Karpas-422 (cell line): ENCODE measurements at regions not wholly inside any gene's neighbourhood (a gene's known extent, or its start where the extent isn't known, plus 50 kb on each side); places are given as distances from the start of the nearest gene placed in this dataset.
"Not testable (repeated sequence)": the region's sequence is repeated elsewhere in the genome, so short reads cannot be mapped to it uniquely, and the experiment has no call there.

Experiments used
- DNase-seq: peaks from one replicate; pipeline ENCODE4 v3.0.0-alpha.2; 2015
- H2AFZ ChIP-seq: fragments of 200-600 bp; sonication (generic); 2 replicates; pipeline ENCODE4 v1.6.1; 2014; ENCODE audit warnings: antibody characterized with exemption, low read length, mixed read lengths
- H3K27ac ChIP-seq: fragments of 200-600 bp; sonication (generic); 2 replicates; pipeline ENCODE4 v1.5.1; 2014; ENCODE audit warnings: mild to moderate bottlenecking, low read length, moderate library complexity
- H3K27me3 ChIP-seq: fragments of 200-600 bp; sonication (generic); 2 replicates; pipeline ENCODE4 v1.6.1; 2014; ENCODE audit warnings: low read length, mixed read lengths
- H3K36me3 ChIP-seq: fragments of 200-600 bp; sonication (generic); 2 replicates; pipeline ENCODE4 v1.6.1; 2014; ENCODE audit warnings: low read length, mixed read lengths; ENCODE audit not compliant: insufficient read depth
- H3K4me1 ChIP-seq: fragments of 200-600 bp; sonication (generic); 2 replicates; pipeline ENCODE4 v1.6.1; 2014; ENCODE audit warnings: mild to moderate bottlenecking, low read length, mixed read lengths
- H3K4me2 ChIP-seq: fragments of 200-600 bp; sonication (generic); 2 replicates; pipeline ENCODE4 v1.6.1; 2014; ENCODE audit warnings: low read length, low read depth, mild to moderate bottlenecking; ENCODE audit not compliant: poor library complexity, severe bottlenecking
- H3K4me3 ChIP-seq: fragments of 200-600 bp; sonication (generic); 2 replicates; pipeline ENCODE4 v1.5.1; 2014; ENCODE audit warnings: mild to moderate bottlenecking, antibody characterized with exemption, low read length, mixed read lengths
- H3K79me2 ChIP-seq: fragments of 200-600 bp; sonication (generic); 2 replicates; pipeline ENCODE4 v1.6.1; 2014; ENCODE audit warnings: mild to moderate bottlenecking, low read length, mixed read lengths
- H3K9ac ChIP-seq: fragments of 200-600 bp; sonication (generic); 2 replicates; pipeline ENCODE4 v1.6.0; 2014; ENCODE audit warnings: low read length
- H3K9me2 ChIP-seq: fragments of 200-600 bp; sonication (generic), shearing (Covaris generic); replicated peaks from 2 replicates; pipeline ENCODE4 v1.6.0; 2014; ENCODE audit warnings: mild to moderate bottlenecking, low read length, moderate library complexity; ENCODE audit not compliant: insufficient read depth
- H3K9me3 ChIP-seq: fragments of 300-700, 200-600 bp; sonication (generic); 2 replicates; pipeline ENCODE4 v1.6.1; 2014; ENCODE audit warnings: low read length, mixed read lengths
- H4K20me1 ChIP-seq: fragments of 200-600 bp; sonication (generic); 2 replicates; pipeline ENCODE4 v1.6.1; 2014; ENCODE audit warnings: mild to moderate bottlenecking, antibody characterized with exemption, low read length, low read depth; ENCODE audit not compliant: insufficient read depth

GRCh38 chr7:130850956-130851355, 116.9 kb upstream of the KLF14 start:
- H3K9ac ChIP-seq = no peak overlapping the region
- H3K4me2 ChIP-seq = no peak overlapping the region
- 0 out of 2 replicates have a peak, but pooled peaks cover 4% of the 10 kb centered on the region for H4K20me1 ChIP-seq
- no peak for DNase-seq
- no peaks in the 10 kb centered on the region for H3K4me1 ChIP-seq
- H3K27ac ChIP-seq = no peak overlapping the region
- no peak overlapping the region for H2AFZ ChIP-seq
- H3K9me2 ChIP-seq = no peaks in the 10 kb centered on the region
- H3K9me3 ChIP-seq = no peaks in the 10 kb centered on the region
- peaks cover 3% of the 10 kb centered on the region; the same call in 1 of the 2 replicates for H3K36me3 ChIP-seq
- H3K4me3 ChIP-seq = no peak overlapping the region
- H3K79me2 ChIP-seq = no peaks in the 10 kb centered on the region
- H3K27me3 ChIP-seq = no peaks in the 10 kb centered on the region

- Histone ChIP-seq H3K36me3 (peaks cover 23% of the 10 kb centered on the region), H4K20me1 (0 out of 2 replicates have a peak, but pooled peaks cover 4% of the 10 kb centered on the region), H3K4me2 (no peak overlapping the region), H3K9me3 (peaks cover 15% of the 10 kb centered on the region), H3K9ac (no peak overlapping the region), H3K27me3 (no peaks in the 10 kb centered on the region), H3K9me2 (no peaks in the 10 kb centered on the region), H3K4me1 (no peaks in the 10 kb centered on the region), H3K79me2 (no peaks in the 10 kb centered on the region), H2AFZ (no peak overlapping the region), H3K4me3 (no peak overlapping the region), H3K27ac (no peak overlapping the region)
- DNase-seq = no peak
Measured at GRCh38 chr7:130852867-130853266, 118.9 kb upstream of the KLF14 start.

GRCh38 chr7:130853503-130854279, 119.7 kb upstream of the KLF14 start:
- Histone ChIP-seq H3K9me2 (no peaks in the 10 kb centered on the region), H3K4me2 (no peak overlapping the region), H3K4me1 (no peaks in the 10 kb centered on the region), H3K27me3 (no peaks in the 10 kb centered on the region), H3K36me3 (peaks cover 30% of the 10 kb centered on the region), H3K9me3 (peaks cover 22% of the 10 kb centered on the region), H3K9ac (no peak overlapping the region), H3K27ac (no peak overlapping the region), H4K20me1 (0 out of 2 replicates have a peak, but pooled peaks cover 4% of the 10 kb centered on the region), H2AFZ (no peak overlapping the region), H3K4me3 (no peak overlapping the region), H3K79me2 (no peaks in the 10 kb centered on the region)
- DNase-seq = no peak

DNA sequence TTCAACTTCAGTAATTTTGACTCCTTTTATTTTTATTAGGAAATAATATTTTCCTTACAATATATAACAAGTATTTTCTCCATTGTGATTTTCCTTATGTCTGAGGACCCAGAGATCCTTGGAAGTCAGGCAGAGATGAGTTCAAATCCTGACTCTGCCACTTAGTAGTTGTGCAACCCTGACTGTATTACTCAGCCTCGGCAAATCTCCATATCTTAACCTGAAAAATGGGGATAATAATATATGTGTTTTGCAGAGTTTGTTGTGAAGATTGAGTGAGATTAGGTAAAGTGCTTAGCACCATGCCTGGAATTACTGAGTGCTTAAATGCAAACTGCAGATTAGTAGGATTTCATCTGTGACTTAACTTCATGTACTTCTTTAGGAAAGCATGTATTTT, 120.5 kb upstream of the KLF14 start:
- no peak for DNase-seq
- peaks cover 38% of the 10 kb centered on the region for H3K36me3 ChIP-seq
- no peaks in the 10 kb centered on the region for H3K9me2 ChIP-seq
- no peaks in the 10 kb centered on the region for H3K4me1 ChIP-seq
- H2AFZ ChIP-seq = no peak overlapping the region
- H3K4me2 ChIP-seq = no peak overlapping the region
- peaks cover 25% of the 10 kb centered on the region for H3K9me3 ChIP-seq
- no peak overlapping the region for H3K27ac ChIP-seq
- H3K79me2 ChIP-seq = no peaks in the 10 kb centered on the region
- no peak overlapping the region for H3K9ac ChIP-seq
- H3K27me3 ChIP-seq = no peaks in the 10 kb centered on the region
- H3K4me3 ChIP-seq = no peak overlapping the region
- 0 out of 2 replicates have a peak, but pooled peaks cover 4% of the 10 kb centered on the region for H4K20me1 ChIP-seq

DNA sequence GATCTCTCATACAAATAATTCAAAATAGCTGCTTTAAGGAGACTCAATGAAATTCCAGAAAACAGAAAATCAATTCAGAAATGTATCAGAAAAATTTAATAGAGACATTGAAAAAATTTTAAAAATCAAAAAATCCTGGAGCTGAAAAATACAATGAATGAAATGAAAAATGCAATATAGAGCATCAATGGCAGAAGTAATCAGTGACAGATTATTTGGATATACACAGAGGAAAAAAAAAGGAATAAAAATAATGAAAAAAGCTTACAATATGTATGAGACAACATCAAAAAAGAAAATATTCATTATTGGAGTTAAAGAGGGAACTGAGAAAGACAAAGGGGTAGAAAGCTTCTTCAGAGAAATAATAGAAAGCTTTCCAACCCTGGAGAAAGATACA, 122.9 kb upstream of the KLF14 start:
- no peaks in the 10 kb centered on the region for H3K79me2 ChIP-seq
- peaks cover 33% of the 10 kb centered on the region for H3K9me3 ChIP-seq
- no peak for DNase-seq
- 0 out of 2 replicates have a peak, but pooled peaks cover 3% of the 10 kb centered on the region for H4K20me1 ChIP-seq
- H3K4me2 ChIP-seq = no peak overlapping the region
- H3K9ac ChIP-seq = no peak overlapping the region
- H3K9me2 ChIP-seq = no peaks in the 10 kb centered on the region
- H2AFZ ChIP-seq = no peak overlapping the region
- H3K4me1 ChIP-seq = no peaks in the 10 kb centered on the region
- no peak overlapping the region for H3K27ac ChIP-seq
- no peak overlapping the region for H3K4me3 ChIP-seq
- H3K36me3 ChIP-seq = peaks cover 52% of the 10 kb centered on the region
- no peaks in the 10 kb centered on the region for H3K27me3 ChIP-seq

GRCh38 chr7:130860832-130861231, 126.8 kb upstream of the KLF14 start:
- not testable (repeated sequence) for H3K4me1 ChIP-seq, H3K4me3 ChIP-seq, H3K27ac ChIP-seq, H3K4me2 ChIP-seq, H3K27me3 ChIP-seq, DNase-seq, H2AFZ ChIP-seq, H3K9me2 ChIP-seq, H4K20me1 ChIP-seq, H3K79me2 ChIP-seq, H3K9ac ChIP-seq
- peaks cover 81% of the 10 kb centered on the region for H3K36me3 ChIP-seq
- H3K9me3 ChIP-seq = peaks cover 39% of the 10 kb centered on the region

DNA sequence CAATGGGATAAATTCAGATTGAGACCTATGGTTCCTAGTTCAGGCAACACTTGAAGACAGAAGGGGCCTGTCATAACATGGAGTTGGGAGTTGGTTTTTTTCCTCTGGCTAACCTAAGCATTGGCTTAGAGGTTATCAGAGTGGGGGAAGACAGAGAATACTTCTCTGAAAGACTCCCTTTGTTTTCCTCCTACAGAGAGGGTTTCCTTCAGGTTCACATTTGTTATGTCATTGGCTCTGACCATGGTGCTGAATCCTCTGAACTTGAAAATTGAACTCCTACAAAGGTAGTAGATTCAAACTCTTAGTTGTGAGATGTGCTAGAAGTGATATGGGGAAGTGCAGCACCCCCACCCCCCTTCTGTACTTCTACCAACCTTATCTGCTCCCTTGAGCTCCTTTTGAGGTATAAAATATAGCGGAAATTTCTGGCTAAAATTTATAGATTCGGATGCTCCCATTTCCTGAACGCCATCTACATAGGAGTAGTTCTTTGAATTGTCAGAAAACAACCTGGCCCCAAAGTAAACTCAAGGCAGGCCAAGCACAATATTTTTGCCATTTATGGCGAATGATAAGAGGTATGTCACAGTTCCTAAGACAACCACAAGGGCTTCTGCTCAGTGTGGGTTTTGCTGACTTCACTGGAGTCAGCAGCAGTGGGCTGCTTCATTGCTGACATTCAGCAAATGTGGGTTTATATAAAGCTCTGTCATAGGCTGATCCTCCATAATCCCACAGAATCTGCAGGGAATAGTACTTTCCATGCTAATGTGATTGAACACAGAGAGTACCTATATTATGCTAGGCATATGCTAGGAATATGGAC, 131.6 kb upstream of the KLF14 start:
- Histone ChIP-seq H3K9ac (no peak overlapping the region), H3K4me2 (no peak overlapping the region), H4K20me1 (no peaks in the 10 kb centered on the region)

DNA sequence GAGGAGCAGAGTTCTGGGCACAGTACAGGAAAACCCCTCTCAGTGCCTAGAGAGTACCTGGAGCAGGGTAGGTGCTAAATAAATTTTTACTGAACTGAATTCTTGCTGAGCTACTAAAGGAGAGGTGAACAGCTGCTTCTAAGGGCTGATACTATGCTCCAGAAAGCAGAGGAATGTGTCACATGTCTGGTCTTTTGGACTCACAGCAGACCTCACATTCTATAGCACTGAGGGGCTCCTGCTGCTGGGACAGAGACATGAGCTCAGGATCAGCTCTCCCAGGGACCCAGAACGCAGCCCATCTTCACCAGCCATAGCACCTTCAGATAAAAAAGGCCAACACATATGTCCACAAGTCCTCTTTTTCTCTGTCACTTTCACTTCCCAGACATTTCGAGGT, 133.0 kb upstream of the KLF14 start:
- no peak for DNase-seq
- H3K9ac ChIP-seq = no peak overlapping the region
- H3K4me2 ChIP-seq = no peak overlapping the region
- peaks cover 5% of the 10 kb centered on the region for H3K9me3 ChIP-seq
- H3K36me3 ChIP-seq = peaks cover 71% of the 10 kb centered on the region
- H3K79me2 ChIP-seq = no peaks in the 10 kb centered on the region
- no peaks in the 10 kb centered on the region for H4K20me1 ChIP-seq
- no peaks in the 10 kb centered on the region for H3K27me3 ChIP-seq
- no peak overlapping the region for H3K4me3 ChIP-seq
- no peak overlapping the region for H3K27ac ChIP-seq
- H3K4me1 ChIP-seq = no peaks in the 10 kb centered on the region
- H2AFZ ChIP-seq = no peak overlapping the region
- H3K9me2 ChIP-seq = no peaks in the 10 kb centered on the region

More for the DNA sequence above, 131.6 kb upstream of the KLF14 start:
- no peaks in the 10 kb centered on the region for H3K79me2 ChIP-seq
- H3K27ac ChIP-seq = no peak overlapping the region
- H3K9me3 ChIP-seq = peaks cover 9% of the 10 kb centered on the region
- H3K4me3 ChIP-seq = no peak overlapping the region
- no peaks in the 10 kb centered on the region for H3K4me1 ChIP-seq
- no peak overlapping the region for H2AFZ ChIP-seq
- H3K9me2 ChIP-seq = no peaks in the 10 kb centered on the region
- DNase-seq = peak; percentile 77
- H3K36me3 ChIP-seq = peaks cover 76% of the 10 kb centered on the region
- H3K27me3 ChIP-seq = no peaks in the 10 kb centered on the region
